ENCODE measurements at regions not wholly inside any gene's neighbourhood (a gene's known extent, or its start where the extent isn't known, plus 50 kb on each side); places are given as distances from the start of the nearest gene placed in this dataset.
"Not testable (repeated sequence)": the region's sequence is repeated elsewhere in the genome, so short reads cannot be mapped to it uniquely, and the experiment has no call there.

DNA sequence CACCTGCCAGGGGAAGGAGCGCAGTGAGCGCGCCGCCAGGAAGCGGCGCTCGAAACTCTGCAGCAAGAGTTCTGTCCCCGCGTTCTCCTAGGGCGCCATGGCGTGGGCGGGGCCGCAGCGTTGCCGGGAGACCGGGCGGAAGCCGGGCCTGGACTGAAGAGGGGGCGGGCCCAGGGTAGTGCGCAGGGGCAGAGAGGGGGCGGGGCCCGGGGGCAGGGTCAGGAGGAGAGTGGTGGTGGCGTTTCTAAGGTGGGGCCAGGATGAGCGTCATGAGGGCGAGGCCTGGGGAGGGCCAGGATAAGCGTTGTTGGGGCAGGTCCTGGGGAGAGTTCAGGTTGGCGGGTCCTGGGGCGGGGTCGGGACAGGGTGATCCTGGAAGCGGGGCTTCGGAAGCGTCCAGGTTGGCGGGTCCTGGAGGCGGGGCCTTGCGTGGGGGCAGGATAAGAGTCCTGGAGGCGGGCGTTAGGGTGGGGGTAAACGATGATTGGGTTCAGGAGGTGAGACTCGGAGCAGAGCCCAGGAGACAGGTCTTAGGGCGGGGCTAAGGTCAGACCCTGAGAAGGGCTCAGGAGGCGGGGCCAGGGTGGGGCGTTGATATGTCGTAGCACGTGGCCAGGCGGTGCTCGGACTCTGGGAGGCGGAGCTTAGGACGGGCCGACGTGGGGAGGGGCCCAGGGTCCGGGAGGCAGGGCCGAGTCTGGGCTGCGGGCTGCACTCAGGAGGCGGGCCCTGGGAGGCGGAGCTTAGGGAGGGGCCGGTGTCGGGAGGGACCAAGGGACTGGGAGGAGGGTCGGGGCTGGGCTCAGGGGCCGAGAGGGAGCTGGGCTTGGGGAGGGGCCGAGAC lies 189.4 kb downstream of the ADRA2C start:
- DNase-seq (ENCODE audit: low read depth): peak; percentile 97

DNA sequence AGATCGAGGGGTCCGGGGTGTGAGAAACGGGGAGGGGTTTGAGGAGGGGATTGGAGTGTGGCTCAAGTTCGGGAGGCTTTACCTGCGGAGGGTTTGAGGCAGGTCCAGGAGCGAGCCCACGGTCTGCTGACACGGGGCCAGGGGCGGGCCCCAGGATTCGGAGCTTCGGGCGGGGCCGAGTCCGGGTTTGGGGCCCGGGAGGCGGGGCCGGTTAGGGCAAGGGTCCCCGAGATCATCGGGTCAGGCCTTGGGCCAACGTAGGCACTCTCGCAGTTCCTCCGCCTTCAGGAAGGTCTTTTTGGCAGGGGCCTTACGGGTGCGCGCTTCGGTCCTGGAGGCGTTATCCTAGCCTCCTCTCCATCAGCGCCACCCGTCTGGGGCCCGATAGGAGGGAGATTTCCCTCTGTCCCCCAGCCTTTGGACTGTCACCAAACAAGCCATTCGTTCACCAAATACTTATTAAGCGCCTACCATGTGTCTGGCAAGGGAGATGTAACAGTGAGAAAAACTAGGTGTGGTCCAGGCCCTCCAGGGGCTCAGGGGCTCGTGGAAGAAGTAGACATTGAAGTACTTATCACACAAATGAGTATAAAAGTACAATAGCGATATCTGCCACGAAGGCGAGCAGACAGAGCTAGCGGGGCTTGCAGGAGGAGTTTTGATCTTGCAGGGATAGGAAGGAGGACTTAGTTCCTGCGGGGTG lies 190.1 kb downstream of the ADRA2C start:
- not testable (repeated sequence) for DNase-seq (ENCODE audit: low read depth)

DNA sequence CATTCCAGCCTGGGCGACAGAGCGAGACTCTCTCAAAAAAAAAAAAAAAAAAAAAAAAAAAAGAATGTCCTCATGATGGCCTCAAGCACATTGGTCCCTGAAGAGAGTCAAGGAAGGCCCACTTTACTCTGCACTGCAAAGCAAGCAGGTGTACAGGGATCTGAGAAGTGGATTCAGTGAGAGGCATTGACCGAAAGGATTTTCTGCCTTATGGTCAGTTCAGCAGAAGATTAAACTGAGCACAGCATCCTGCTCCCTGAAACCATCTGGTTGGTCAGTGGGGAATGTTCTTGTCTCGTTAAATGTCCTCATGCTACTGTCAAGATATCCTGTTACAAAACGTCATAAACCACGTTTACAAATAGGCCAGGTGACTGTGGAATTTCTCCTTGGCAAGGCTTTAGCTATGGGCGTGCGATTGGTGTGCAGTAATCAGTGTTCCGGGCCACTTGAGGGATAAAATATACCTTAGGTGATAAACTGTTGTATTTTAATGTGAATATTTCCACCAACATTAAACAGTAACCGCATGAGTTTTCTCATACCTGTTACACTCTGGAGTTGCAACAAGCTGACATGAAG lies 195.0 kb downstream of the ADRA2C start:
- not testable (repeated sequence) for DNase-seq (ENCODE audit: low read depth)

DNA sequence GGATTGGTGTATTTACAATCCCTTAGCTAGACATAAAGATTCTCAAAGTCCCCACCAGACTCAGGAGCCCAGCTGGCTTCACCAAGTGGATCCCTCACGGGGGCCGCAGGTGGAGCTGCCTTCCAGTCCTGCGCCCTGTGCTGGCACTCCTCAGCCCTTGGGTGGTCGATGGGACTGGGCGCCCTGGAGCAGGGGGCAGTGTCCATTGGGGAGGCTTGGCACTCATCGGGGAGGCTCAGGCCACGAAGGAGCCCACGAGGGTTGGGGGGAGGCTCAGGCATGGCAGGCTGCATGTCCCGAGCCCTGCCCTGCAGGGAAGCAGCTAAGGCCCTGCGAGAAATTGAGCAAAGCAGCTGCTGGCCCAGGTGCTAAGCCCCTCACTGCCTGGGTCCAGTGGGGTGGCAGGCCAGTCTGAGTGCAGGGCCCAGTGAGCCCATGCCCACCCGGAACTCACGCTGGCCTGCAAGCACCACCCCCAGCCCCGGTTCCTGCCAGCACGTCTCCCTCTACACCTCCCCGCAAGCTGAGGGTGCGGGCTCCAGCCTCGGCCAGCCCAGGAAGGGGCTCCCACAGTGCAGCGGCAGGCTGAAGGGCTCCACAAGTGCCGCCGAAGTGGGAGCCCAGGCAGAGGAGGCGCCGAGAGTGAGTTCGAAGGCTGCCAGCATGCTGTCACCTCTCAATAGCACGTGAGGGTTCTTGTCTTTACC lies 198.5 kb downstream of the ADRA2C start:
- not testable (repeated sequence) for DNase-seq (ENCODE audit: low read depth)

DNA sequence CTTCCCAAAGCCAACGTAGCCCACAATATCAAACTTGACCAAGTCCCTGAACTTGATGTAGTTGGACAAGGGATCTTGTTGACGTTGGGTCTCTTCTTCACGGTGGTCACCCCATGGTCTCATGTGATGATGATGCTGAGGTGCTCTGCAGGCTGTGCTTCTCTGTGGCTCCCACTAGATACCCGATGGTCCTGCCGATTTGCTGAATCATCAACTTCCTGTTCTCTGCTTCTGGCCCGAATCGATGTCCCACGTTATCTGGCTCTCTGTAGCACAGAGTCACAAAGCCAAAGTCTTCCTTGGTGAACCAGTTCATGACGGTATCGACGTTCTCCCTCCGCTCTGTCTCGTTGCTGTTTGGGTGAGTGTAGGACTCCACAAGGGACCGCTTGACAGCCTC lies 201.0 kb downstream of the ADRA2C start:
- DNase-seq (ENCODE audit: low read depth): not testable (repeated sequence)

DNA sequence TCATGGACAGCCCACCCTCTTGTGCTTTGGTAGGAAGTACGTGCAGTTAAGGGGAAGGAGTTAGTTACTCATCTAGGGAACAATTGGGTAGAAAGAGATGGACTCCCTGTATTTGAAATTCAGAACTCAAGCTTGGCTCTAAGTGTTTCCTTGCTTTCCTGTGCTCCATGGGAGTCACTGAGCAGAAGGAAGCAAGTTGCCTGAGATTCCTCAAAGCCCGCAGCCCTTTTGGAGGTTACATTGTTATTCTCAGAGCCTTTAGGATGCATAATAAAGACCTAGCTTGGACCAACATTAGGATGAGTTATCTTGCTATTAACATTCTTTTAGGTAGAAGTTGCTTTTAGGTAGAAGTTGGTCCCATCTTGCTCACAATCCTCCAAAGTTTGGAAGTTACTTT lies 206.4 kb downstream of the ADRA2C start:
- not testable (repeated sequence) for DNase-seq (ENCODE audit: low read depth)

DNA sequence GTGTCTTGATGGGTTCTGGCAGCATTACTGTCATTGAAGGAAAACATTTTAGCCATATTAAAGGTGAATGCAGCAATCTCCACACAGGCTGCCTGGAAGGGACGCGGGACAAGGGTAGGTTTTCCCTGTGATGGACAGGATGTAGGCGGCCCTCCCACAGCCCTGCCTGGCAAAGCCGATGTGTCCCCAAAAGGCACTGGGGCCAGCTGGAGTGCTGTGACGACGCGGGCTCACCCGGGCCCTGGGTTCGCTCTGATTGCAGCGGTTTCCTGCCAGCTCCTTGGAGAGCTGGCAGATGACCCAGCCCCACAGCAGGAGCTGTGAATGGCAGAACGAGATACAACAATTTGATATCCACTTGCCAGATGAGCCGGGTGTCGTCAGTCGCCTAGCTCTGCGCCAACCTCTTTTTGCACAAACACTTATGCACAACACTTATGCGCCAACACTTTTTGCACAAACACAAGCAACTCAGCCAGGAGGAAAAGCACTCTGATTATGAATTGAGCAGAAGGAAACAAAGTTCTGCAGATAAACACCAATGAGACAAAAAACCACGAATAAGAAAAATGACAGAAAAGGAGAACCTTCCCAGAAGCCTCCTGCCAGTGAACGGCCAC lies 207.5 kb downstream of the ADRA2C start:
- not testable (repeated sequence) for DNase-seq (ENCODE audit: low read depth)

DNA sequence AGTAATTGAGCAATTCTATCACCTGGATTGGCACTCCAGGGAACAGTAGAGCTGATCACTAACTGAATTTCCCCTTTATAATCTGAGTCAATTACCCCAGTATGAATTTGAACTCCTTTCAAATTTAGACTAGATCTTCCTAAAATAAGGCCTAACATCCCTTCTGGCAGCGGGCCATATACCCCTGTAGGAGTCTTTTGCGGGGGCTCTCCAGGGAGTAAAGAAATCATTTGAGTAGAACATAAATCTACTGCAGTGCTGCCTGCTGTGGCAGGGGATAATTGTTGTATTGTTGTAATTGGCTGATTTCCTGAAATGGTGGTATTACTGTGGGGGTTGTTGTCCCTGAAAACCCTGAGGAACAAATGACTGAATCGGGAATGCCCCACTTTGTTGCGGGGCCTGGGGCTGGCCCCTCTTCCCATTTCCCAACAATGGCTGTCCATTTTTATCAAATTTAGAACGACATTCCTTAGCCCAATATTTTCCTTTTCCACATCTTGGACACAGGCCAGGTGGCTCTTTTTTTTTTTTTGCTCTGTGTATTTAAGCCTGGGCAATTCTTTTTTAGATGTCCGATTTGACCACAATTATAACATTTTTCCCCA lies 217.4 kb downstream of the ADRA2C start:
- DNase-seq (ENCODE audit: low read depth): not testable (repeated sequence)

DNA sequence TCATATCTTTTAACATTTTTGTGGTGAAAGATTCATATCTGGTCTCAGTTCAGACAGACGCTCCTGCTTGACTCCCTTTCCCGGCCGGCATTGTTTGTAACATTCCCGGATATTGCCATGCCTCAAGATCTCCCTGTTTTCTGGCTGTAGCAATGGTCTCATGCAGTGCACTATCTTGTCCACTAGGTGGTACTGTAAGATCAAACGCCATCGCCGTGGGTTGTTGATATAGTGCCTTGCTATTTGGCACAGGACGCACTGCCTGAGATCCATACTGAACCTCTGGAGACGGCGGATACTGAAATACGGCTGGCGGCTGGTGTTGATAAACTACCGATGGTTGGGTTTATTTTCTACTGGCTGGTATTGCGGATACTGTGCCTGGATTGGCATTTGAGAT lies 218.6 kb downstream of the ADRA2C start:
- DNase-seq (ENCODE audit: low read depth): not testable (repeated sequence)

DNA sequence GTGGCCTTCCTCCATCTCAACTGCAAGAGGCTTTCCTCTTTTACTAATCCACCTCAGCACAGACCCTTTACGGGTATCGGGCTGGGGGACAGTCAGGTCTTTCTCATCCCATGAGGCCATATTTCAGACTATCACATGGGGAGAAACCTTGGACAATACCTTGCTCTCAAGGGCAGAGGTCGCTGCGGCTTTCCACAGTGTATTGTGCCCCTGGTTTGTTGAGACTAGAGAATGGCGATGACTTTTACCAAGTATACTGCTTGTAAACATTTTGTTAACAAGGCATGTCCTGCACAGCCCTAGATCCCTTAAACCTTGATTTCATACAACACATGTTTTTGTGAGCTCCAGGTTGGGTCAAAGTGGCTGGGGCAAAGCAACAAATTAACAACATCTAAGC lies 220.2 kb downstream of the ADRA2C start:
- not testable (repeated sequence) for DNase-seq (ENCODE audit: low read depth)

DNA sequence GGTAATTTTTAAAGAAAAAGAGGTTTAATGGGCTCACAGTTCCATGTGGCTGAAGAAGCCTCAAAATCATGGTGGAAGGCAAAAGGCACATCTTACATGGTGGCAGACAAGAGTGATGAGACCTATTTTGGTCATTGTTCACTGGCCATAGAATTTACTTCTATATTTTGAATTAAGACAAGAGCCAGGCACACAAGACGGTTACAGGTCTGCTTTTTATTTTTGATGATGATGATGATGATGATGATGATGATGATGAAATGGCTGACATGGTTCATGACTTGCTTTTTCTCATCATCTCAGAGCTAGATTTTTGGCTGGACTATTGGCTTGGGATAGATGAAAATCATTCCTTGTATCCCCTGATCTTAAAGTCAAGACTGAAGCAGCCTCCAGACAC lies 229.3 kb downstream of the OTOP1 start:
- not testable (repeated sequence) for DNase-seq (ENCODE audit: low read depth)

DNA sequence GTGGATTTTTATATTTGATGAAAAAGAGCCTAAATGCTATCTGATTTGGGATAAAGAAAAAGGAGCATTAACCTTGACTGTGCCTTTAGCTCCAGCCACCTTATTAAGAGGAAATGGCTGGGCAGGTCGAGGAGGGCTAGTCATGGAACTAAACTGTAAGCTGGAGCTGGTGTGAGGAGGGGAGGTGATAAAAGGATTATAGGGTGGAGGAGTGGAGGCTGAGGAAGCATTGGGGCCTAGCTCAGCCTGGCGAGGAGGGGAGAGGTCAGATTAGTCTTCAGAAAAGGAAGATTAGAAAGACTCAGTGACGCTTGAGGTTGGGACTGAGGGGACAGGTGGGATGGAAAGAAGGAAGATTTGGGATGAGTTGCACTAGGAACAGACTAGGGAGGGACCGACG lies 222.7 kb downstream of the OTOP1 start:
- not testable (repeated sequence) for DNase-seq (ENCODE audit: low read depth)

DNA sequence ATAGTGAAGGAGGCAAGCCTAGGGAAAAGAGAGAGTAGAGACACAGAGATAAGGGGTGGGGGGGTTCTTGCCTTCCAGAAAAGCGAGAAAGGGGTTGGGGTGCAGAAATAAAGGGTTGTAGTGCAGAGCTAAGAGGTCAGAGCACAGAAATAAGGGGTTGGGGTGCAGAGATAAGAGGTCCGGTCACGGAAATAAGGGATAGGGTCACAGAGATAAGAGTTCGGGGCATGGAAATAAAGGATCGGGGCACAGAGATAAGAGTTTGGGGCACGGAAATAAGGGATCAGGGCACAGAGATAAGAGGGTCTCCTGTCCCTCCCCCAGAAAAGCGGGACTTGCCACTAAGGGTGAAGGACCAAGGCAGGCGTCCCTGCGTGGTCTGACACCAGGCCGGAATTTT lies 222.0 kb downstream of the OTOP1 start:
- not testable (repeated sequence) for DNase-seq (ENCODE audit: low read depth)

DNA sequence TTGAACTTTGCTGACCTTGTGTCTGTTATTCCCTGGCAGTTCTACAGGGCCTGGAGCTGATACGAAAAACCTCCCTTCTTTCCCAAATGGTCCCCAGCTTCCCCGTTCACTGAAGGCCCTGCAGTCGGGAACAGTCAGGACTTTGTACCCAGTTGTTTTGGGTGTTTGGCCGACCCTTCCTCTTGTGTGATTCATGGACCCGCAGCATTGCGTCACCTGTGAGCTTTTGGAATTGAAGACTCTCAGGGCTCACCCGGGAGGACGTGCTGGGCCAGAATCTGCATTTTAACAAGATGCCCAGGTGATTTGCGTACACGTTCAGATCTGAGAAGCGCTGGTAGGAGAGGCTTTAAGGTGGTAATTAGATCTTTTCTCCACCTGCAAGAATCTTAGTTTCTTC lies 220.4 kb downstream of the OTOP1 start:
- DNase-seq (ENCODE audit: low read depth): not testable (repeated sequence)

DNA sequence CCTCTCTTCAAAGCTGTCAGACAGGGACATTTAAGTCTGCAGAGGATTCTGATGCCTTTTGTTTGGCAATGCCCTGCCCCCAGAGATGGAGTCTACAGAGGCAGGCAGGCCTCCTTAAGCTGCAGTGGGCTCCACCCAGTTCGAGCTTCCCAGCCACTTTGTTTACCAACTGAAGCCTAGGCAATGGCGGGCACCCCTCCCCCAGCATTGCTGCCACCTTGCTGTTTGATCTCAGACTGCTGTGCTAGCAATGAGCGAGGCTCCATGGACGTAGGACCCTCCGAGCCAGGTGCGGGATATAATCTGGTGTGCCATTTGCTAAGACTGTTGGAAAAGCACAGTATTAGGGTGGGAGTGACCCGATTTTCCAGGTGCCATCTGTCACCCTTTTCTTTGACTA lies 207.7 kb downstream of the OTOP1 start:
- not testable (repeated sequence) for DNase-seq (ENCODE audit: low read depth)

DNA sequence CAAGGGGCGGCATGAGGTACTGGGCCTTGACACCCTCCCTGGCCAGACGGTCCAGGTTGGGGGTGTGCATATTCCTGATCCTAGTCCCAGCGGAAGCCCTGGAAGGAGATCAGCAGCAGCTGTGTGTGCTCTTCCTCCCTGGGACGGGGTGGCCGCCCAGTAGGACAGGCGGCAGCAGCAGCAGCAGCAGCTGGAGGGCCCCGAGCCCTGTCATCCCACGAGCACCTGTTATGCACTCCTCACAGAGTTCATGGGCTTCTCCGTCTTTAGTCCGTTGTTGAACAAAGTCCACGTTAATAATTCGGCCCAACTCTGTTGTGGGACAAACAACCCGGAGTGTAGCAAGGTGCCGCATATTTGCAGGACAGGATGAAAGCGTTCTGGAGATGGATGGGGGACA lies 205.6 kb downstream of the OTOP1 start:
- DNase-seq (ENCODE audit: low read depth): not testable (repeated sequence)

DNA sequence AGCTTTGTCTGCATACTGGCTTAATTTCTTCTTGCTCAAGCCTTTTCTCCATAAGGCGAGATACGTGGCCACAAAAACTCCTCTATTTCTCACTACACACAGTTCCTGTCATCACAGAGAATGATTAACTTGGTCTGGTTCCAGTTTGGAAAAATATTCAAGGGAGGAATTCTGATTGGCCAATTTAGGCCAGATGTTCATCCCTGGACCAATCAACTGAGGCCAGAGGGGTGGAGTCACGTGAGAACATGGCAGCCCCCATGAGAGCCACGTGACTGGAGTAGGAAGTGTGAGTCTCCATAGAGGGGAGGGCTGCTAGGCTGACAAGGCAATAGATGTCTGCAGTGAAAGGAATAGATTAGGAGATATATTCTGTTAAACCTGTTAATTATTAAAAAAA lies 200.0 kb downstream of the OTOP1 start:
- not testable (repeated sequence) for DNase-seq (ENCODE audit: low read depth)

DNA sequence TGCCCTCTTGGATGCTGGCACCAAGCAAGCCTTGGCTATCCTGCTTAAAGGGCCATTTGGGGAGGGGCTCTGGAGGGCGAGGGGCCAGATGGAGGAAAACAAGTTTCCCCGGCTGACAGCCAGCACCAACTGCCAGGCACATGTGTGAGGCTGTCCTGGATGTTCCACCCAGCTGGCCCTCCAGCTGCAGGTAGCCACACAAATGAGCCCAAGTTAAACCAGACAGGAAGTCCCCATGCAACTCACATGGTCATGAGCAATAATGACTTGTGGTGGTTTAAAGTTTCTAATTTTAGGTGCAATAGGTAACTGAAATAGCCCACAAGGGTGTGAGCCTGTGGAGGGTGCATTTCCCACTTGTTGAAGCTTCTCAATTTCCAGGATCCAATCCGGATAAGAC lies 198.0 kb downstream of the OTOP1 start:
- DNase-seq (ENCODE audit: low read depth): not testable (repeated sequence)

DNA sequence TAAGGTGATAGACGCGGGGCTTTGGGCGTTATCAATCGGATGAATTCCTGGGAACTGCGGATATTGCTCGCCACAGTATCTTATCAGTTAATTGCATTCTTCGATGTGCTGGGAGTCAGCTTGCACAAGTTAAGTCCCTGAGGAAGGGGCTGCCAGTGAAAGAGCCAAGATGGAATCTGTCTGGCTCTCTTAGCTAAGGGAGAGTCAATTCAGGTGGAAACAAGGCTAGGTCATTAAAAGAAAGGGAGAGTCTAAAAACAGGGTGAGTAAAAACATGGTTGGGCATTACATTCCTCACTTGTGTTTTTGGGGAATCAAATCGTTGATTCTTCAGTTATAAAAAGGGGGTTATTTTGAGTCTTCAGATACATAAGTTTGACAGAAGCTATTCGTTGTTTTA lies 196.2 kb downstream of the OTOP1 start:
- not testable (repeated sequence) for DNase-seq (ENCODE audit: low read depth)

DNA sequence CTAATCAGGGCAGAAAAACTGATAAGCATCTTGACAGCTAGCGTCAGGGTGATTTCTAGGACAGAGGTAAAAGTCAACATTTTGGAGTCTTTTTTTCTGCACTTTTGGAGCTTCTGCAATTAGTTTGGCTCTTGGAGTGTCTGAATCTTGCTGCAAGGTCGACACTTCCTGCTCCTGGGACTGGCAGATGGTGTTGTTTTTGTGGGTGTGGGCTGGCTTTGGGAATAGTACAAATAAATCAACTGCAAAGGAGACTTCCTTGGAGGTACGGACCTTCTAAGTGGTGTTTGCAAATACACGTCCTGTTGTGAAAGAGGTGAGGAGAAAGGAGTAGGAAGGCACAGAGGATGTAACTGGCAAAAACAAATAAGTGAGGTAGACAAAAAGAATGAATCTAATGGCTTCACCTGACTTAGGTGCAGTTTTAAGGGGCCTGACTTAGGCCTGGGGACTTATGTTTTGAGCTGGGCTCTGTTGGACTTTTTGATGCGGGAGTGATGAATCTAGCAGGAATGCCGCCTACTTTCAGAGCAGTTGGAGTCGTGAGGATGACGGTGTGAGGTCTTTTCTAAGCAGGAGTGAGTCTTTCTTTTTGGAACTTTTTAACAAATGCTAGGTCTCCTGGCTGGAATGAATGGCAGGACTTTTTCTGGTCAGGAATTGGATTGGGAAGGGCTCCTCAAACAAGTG lies 195.1 kb downstream of the OTOP1 start:
- not testable (repeated sequence) for DNase-seq (ENCODE audit: low read depth)

DNA sequence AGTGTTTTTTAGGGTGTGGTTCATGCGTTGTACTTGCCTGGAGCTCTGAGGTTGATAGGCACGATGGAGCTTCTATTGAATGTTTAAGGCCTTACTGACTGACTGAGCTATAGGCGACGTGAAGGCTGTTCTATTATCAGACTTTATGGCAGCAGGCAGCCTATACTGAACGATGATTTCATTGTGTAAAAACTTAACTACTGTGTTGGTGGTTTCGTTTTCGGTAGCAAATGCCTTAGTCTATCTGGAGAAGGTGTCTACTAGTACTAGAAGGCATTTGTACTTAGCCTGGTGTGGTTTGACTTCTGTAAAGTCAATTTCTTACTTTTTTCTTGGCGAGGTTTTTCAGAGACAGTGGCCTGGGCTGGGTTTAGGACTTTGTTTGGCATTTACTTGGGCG lies 194.4 kb downstream of the OTOP1 start:
- DNase-seq (ENCODE audit: low read depth): not testable (repeated sequence)
